HFFc6 (cell line): ENCODE measurements at regions not wholly inside any gene's neighbourhood (a gene's known extent, or its start where the extent isn't known, plus 50 kb on each side); places are given as distances from the start of the nearest gene placed in this dataset.

Experiments
- DNase-seq: peaks from one replicate; pipeline ENCODE4 v3.0.0-alpha.2; 2018
- H3K27ac Mint-ChIP-seq: 2 replicates; pipeline ENCODE4 v1.8.0; 2020; ENCODE audit warnings: mild to moderate bottlenecking, mixed read lengths
- H3K27me3 Mint-ChIP-seq: 2 replicates; pipeline ENCODE4 v1.8.0; 2021; ENCODE audit warnings: mild to moderate bottlenecking, moderate library complexity, mixed read lengths; ENCODE audit not compliant: insufficient read depth
- H3K36me3 Mint-ChIP-seq: 2 replicates; pipeline ENCODE4 v1.8.0; 2021; ENCODE audit warnings: low read depth, mixed read lengths
- H3K4me1 Mint-ChIP-seq: 2 replicates; pipeline ENCODE4 v1.8.0; 2020; ENCODE audit warnings: low read depth, mixed read lengths
- H3K4me3 Mint-ChIP-seq: 2 replicates; pipeline ENCODE4 v1.8.0; 2020; ENCODE audit warnings: mild to moderate bottlenecking, moderate library complexity, mixed read lengths
- H3K9me3 Mint-ChIP-seq: 2 replicates; pipeline ENCODE4 v1.8.0; 2020; ENCODE audit warnings: mild to moderate bottlenecking, mixed read lengths
- TF ChIP-seq, protein P1 (sequence below): fragments of 200-600 bp; sonication (generic); IDR thresholded peaks from 2 replicates; pipeline ENCODE4 v1.5.0; 2021; ENCODE audit warnings: antibody characterized with exemption, mild to moderate bottlenecking

- no peak overlapping the region for H3K4me3 Mint-ChIP-seq
- TF ChIP-seq, protein P1, sequence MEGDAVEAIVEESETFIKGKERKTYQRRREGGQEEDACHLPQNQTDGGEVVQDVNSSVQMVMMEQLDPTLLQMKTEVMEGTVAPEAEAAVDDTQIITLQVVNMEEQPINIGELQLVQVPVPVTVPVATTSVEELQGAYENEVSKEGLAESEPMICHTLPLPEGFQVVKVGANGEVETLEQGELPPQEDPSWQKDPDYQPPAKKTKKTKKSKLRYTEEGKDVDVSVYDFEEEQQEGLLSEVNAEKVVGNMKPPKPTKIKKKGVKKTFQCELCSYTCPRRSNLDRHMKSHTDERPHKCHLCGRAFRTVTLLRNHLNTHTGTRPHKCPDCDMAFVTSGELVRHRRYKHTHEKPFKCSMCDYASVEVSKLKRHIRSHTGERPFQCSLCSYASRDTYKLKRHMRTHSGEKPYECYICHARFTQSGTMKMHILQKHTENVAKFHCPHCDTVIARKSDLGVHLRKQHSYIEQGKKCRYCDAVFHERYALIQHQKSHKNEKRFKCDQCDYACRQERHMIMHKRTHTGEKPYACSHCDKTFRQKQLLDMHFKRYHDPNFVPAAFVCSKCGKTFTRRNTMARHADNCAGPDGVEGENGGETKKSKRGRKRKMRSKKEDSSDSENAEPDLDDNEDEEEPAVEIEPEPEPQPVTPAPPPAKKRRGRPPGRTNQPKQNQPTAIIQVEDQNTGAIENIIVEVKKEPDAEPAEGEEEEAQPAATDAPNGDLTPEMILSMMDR = no peak
- H3K9me3 Mint-ChIP-seq = peaks cover 40% of the 10 kb centered on the region
- no peaks in the 10 kb centered on the region for H3K27me3 Mint-ChIP-seq
- no peak overlapping the region for H3K27ac Mint-ChIP-seq
- no peaks in the 10 kb centered on the region for H3K4me1 Mint-ChIP-seq
- no peaks in the 10 kb centered on the region for H3K36me3 Mint-ChIP-seq
- no peak for DNase-seq
Observed at GRCh38 chr7:32259931-32260596, 189.9 kb upstream of the PDE1C start.

DNA sequence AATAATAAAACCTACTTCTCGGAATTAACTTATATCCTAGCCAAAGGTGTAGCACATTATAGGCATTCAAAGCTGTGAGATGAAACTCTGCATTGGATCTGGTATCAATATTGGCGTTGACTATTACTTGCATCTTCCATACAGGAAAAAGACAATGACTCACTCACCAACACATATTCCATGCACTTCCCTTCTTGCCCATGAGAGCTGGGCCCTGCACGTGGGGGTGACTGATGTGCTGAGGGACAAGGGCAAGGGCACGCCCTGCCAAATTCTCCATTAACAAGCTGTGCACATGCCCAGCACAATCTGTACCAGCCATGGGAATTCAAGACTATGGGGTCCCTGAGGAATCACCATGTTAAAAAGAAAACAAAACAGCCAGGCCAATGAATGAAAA is 188.1 kb upstream of the PDE1C start:
- no peak overlapping the region for H3K4me3 Mint-ChIP-seq
- no peaks in the 10 kb centered on the region for H3K36me3 Mint-ChIP-seq

GRCh38 chr7:32257621-32258020 is 187.4 kb upstream of the PDE1C start:
- H3K9me3 Mint-ChIP-seq = peaks cover 27% of the 10 kb centered on the region
- H3K27ac Mint-ChIP-seq = no peak overlapping the region
- no peaks in the 10 kb centered on the region for H3K4me1 Mint-ChIP-seq
- no peak for DNase-seq
- TF ChIP-seq, protein P1 = no peak
- H3K27me3 Mint-ChIP-seq = no peaks in the 10 kb centered on the region
- H3K4me3 Mint-ChIP-seq = no peak overlapping the region
- no peaks in the 10 kb centered on the region for H3K36me3 Mint-ChIP-seq

More for the DNA sequence above, 188.1 kb upstream of the PDE1C start:
- TF ChIP-seq, protein P1 = no peak
- Mint-ChIP-seq H3K4me1 (no peaks in the 10 kb centered on the region), H3K27me3 (no peaks in the 10 kb centered on the region), H3K27ac (no peak overlapping the region), H3K9me3 (peaks cover 27% of the 10 kb centered on the region)
- no peak for DNase-seq

- TF ChIP-seq, protein P1 = no peak
- no peak overlapping the region for H3K4me3 Mint-ChIP-seq
- H3K4me1 Mint-ChIP-seq = no peaks in the 10 kb centered on the region
- no peaks in the 10 kb centered on the region for H3K36me3 Mint-ChIP-seq
- H3K27me3 Mint-ChIP-seq = no peaks in the 10 kb centered on the region
- peaks cover 34% of the 10 kb centered on the region for H3K9me3 Mint-ChIP-seq
- no peak overlapping the region for H3K27ac Mint-ChIP-seq
- no peak for DNase-seq
Observed at GRCh38 chr7:32256811-32257210, 186.6 kb upstream of the PDE1C start.

DNA sequence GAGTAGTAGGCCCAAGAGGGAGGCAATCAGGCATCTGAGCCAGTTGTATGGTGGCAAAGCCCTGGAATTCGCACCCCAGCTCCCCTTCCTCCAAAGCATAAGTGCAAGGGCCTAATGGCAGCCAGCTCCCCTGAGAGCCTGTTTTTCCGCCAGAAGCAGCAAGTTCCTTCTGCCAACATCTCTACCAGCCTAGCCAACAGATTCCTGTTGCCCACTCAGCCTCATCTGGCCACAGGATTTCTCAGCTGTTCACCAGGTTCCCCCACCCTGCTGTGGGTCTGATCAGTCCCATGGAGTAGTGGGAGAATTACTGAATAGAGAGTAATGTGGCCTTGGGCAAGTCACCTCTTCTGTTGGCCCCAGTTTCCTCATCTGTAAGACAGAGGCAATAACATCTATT is 186.2 kb upstream of the PDE1C start:
- Mint-ChIP-seq H3K4me1 (no peaks in the 10 kb centered on the region), H3K27ac (no peak overlapping the region), H3K9me3 (peaks cover 33% of the 10 kb centered on the region), H3K4me3 (no peak overlapping the region), H3K27me3 (no peaks in the 10 kb centered on the region), H3K36me3 (no peaks in the 10 kb centered on the region)
- TF ChIP-seq, protein P1 = no peak
- no peak for DNase-seq
